ENCODE measurements at regions not wholly inside any gene's neighbourhood (a gene's known extent, or its start where the extent isn't known, plus 50 kb on each side); places are given as distances from the start of the nearest gene placed in this dataset.

DNA sequence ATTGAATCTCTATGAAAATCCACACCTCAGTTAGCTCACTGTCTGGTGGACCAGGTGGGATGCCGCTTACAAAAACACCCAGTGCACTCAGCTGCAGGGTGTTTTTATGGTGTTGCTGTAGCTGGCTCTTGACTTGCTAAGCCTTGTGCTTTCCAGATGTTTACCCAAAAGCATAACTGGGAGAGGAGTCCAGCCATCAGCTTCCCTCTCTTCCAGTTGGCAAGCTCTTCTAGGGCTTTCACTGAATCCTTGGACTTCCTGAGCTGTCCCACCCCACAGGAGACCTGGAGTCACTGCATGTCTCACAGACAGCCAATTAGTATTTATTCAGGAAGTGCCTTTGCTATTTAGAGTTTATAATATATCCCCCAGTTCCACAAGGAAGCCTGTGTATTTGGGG is 210.9 kb downstream of the FNDC1 start:
- no peak overlapping the region for H3K27ac ChIP-seq
- no peak for TF ChIP-seq POLR2AphosphoS5 (IDR thresholded peaks at IDR 0.05)
- no peak for TF ChIP-seq POLR2A (IDR thresholded peaks at IDR 0.05)
- TF ChIP-seq, protein P1, sequence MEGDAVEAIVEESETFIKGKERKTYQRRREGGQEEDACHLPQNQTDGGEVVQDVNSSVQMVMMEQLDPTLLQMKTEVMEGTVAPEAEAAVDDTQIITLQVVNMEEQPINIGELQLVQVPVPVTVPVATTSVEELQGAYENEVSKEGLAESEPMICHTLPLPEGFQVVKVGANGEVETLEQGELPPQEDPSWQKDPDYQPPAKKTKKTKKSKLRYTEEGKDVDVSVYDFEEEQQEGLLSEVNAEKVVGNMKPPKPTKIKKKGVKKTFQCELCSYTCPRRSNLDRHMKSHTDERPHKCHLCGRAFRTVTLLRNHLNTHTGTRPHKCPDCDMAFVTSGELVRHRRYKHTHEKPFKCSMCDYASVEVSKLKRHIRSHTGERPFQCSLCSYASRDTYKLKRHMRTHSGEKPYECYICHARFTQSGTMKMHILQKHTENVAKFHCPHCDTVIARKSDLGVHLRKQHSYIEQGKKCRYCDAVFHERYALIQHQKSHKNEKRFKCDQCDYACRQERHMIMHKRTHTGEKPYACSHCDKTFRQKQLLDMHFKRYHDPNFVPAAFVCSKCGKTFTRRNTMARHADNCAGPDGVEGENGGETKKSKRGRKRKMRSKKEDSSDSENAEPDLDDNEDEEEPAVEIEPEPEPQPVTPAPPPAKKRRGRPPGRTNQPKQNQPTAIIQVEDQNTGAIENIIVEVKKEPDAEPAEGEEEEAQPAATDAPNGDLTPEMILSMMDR (IDR thresholded peaks at IDR 0.05 in 8 of 11, conservative IDR thresholded peaks at IDR 0.05 in 3 of 11) = no peak
- intact Hi-C loops (cut with DNase I; ENCODE audit: low total_unique reads) = no loop called here
- DNase-seq = no peak
- H3K9me3 ChIP-seq = no peaks in the 10 kb centered on the region
- no peaks in the 10 kb centered on the region for H3K4me1 ChIP-seq
- no peak overlapping the region for H3K4me3 ChIP-seq
- no peaks in the 10 kb centered on the region for H3K36me3 ChIP-seq
- WGBS, 5 donors = 89 to 96% (median 91%) methylated on average over 1 of the region's 1 CpG
- peaks cover 0 to 5% (median 0%) of the 10 kb centered on the region in 7 donors for H3K27me3 ChIP-seq (replicated peaks in 1 of 7)

DNA sequence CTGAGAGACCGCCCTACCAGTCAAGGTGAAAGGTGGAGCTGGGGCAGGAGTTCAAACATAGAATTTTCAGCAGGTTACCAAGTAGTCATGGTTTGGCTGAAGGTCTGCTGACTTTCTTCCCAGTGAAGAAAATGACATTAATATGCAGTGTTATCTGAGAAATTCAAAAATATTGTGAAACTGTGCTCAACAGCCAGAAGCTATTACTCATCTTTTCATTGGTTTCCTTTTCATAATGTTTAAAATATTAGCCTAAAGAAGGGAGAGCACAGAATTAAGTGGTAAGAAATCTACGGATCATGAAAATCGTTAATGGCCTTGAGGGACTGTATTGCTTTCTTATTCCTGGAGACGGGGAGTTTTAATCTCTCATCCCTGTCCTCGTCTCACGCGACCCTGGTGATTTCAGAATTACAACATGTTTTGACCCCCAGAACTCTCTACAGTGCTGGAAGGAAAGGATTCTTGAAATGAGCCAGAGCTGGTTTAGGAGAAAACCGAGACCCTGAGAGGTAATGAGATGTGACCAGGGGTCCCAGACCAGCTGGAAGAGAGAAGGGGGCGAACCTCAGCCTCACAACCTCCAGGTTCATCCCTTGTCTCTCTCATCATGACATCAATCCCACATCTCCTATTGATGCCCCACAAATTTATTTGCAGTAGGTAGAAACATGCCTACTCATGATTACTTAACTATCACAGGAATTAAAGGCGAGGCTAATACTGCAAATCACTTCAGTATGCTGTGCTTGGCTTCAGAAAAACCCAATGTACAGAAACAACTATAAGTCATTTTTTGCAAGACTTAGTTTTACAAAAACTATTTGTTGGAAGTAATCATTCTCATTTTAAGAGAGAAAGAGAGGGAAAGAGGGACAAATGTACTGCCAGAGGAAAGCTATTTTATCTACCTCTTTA is 209.5 kb downstream of the FNDC1 start:
- Histone ChIP-seq H3K4me1 (no peaks in the 10 kb centered on the region), H3K27me3 (replicated peaks in 1 of 7) (peaks cover 0 to 5% (median 0%) of the 10 kb centered on the region in 7 donors), H3K4me3 (no peak overlapping the region), H3K27ac (no peak overlapping the region), H3K36me3 (no peaks in the 10 kb centered on the region), H3K9me3 (no peaks in the 10 kb centered on the region)
- WGBS, 5 donors = 72 to 83% (median 81%) methylated on average over 10 of the region's 10 CpGs
- intact Hi-C loops (cut with DNase I; ENCODE audit: low total_unique reads) = no loop called here
- DNase-seq = no peak
- TF ChIP-seq POLR2AphosphoS5 (IDR thresholded peaks at IDR 0.05) (no peak), POLR2A (IDR thresholded peaks at IDR 0.05) (no peak)
- TF ChIP-seq, protein P1 (IDR thresholded peaks at IDR 0.05 in 8 of 11, conservative IDR thresholded peaks at IDR 0.05 in 3 of 11) = no peak

DNA sequence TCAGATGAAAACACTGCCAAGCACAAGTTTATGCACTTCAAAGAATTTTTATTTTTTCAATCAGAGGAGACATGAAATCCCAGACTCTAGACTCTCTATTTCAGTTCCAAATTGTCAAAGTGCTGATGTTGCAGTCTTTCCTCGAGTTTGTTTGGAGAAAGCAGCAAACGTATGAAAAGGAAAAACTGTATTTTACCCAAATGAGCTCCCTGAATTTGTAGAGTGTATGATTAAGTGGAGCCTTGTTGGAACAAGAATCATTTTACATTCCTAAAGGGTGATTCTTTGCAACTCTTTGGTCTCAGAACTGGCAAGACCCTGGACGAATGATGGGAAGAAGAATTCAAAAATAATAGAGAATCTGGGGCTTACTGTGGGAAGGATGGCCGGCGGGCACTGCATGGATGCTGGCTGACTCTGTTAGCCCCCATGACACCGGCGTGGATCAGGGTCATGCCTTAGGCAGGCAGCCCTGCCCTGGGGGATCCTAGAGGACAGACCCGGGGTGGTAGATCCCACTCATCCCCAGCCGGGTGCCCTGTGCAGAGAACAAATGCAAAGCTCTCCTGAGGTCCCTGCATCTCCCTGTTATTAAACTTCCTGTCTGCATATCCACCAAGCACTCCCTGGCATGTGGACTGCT is 207.4 kb downstream of the FNDC1 start:
- Histone ChIP-seq H3K4me3 (no peak overlapping the region), H3K27me3 (replicated peaks in 1 of 7) (peaks cover 0 to 5% (median 0%) of the 10 kb centered on the region in 7 donors), H3K4me1 (no peaks in the 10 kb centered on the region), H3K27ac (no peak overlapping the region), H3K9me3 (no peaks in the 10 kb centered on the region), H3K36me3 (no peaks in the 10 kb centered on the region)
- intact Hi-C loops (cut with DNase I; ENCODE audit: low total_unique reads) = no loop called here
- TF ChIP-seq, protein P1 (IDR thresholded peaks at IDR 0.05 in 8 of 11, conservative IDR thresholded peaks at IDR 0.05 in 3 of 11) = no peak
- TF ChIP-seq POLR2AphosphoS5 (IDR thresholded peaks at IDR 0.05) = no peak
- TF ChIP-seq POLR2A (IDR thresholded peaks at IDR 0.05) = no peak
- 64 to 87% (median 82%) methylated on average over 9 of the region's 9 CpGs for WGBS, 5 donors
- DNase-seq = no peak

DNA sequence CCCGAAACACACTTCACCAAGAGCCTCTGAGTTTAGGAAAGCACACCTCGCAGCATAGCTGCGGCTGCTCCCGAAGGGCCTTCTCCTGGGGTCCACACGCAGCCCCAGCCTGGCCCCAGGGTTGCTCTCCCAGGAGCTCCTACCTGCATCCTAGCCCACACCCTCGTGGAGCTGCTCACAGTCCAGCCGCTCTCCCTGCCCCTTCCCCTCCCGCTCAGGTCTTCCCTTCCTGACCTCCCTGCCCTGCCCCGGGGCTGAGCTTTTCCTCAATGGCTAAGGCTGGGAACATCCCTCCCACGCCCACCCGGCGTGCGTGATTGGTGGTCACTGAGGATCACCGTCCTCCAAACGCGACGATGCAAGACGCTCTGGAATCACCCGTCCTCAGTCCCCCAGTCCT is 205.8 kb downstream of the FNDC1 start:
- no peak for DNase-seq
- no peaks in the 10 kb centered on the region for H3K36me3 ChIP-seq
- H3K27ac ChIP-seq = no peak overlapping the region
- intact Hi-C loops (cut with DNase I; ENCODE audit: low total_unique reads) = no loop called here
- H3K27me3 ChIP-seq (replicated peaks in 1 of 7) = peaks cover 0 to 5% (median 0%) of the 10 kb centered on the region in 7 donors
- 89 to 95% (median 91%) methylated on average over 18 to 19 of the region's 19 CpGs for WGBS, 5 donors
- H3K4me1 ChIP-seq = no peaks in the 10 kb centered on the region
- H3K4me3 ChIP-seq = no peak overlapping the region
- TF ChIP-seq POLR2A (IDR thresholded peaks at IDR 0.05) (no peak), POLR2AphosphoS5 (IDR thresholded peaks at IDR 0.05) (no peak)
- TF ChIP-seq, protein P1 (IDR thresholded peaks at IDR 0.05 in 8 of 11, conservative IDR thresholded peaks at IDR 0.05 in 3 of 11) = no peak
- H3K9me3 ChIP-seq = peaks cover 0 to 9% (median 7%) of the 10 kb centered on the region in 8 donors

Measured in spleen (tissue), 11 donors.